NK-92 treated with Interleukin-12 subunit alpha and Interleukin-12 subunit beta, amount 100 ng/mL, for 24 hours (cell line): ENCODE measurements at regions not wholly inside any gene's neighbourhood (a gene's known extent, or its start where the extent isn't known, plus 50 kb on each side); places are given as distances from the start of the nearest gene placed in this dataset.

Experiments used
- DNase-seq: peaks from one replicate; lab custom pipeline; 2025; lab: John Stamatoyannopoulos, UW

- DNase-seq, result no peak
Measured at GRCh38 chr18:37948471-37948870, 382.9 kb upstream of the CELF4 start.

GRCh38 chr18:37946324-37946723 lies 380.7 kb upstream of the CELF4 start:
- no peak for DNase-seq

GRCh38 chr18:37944700-37945270 lies 379.2 kb upstream of the CELF4 start:
- DNase-seq, result no peak

- DNase-seq, result no peak
Measured at GRCh38 chr18:37937287-37937686, 371.7 kb upstream of the CELF4 start.

GRCh38 chr18:37935086-37935485 lies 369.5 kb upstream of the CELF4 start:
- no peak for DNase-seq

- no peak for DNase-seq
Measured at GRCh38 chr18:37930640-37931039, 365.0 kb upstream of the CELF4 start.

- no peak for DNase-seq
Measured at GRCh38 chr18:37922162-37922561, 356.6 kb upstream of the CELF4 start.

GRCh38 chr18:37920865-37921264 lies 355.3 kb upstream of the CELF4 start:
- no peak for DNase-seq

- no peak for DNase-seq
Measured at GRCh38 chr18:37913051-37913450, 347.5 kb upstream of the CELF4 start.

GRCh38 chr18:37902344-37902743 lies 336.7 kb upstream of the CELF4 start:
- DNase-seq, result no peak

GRCh38 chr18:37900326-37900725 lies 334.7 kb upstream of the CELF4 start:
- no peak for DNase-seq

- no peak for DNase-seq
Measured at GRCh38 chr18:37889963-37890362, 324.4 kb upstream of the CELF4 start.

GRCh38 chr18:37874721-37875120 lies 309.1 kb upstream of the CELF4 start:
- no peak for DNase-seq

GRCh38 chr18:37873416-37873815 lies 307.8 kb upstream of the CELF4 start:
- DNase-seq, result no peak

- DNase-seq, result no peak
Measured at GRCh38 chr18:37872562-37872961, 307.0 kb upstream of the CELF4 start.

- no peak for DNase-seq
Measured at GRCh38 chr18:37871561-37871960, 306.0 kb upstream of the CELF4 start.

- DNase-seq, result no peak
Measured at GRCh38 chr18:37869051-37869450, 303.5 kb upstream of the CELF4 start.

GRCh38 chr18:37864122-37864521 lies 298.5 kb upstream of the CELF4 start:
- DNase-seq, result no peak

- DNase-seq, result no peak
Measured at GRCh38 chr18:37861981-37862380, 296.4 kb upstream of the CELF4 start.

GRCh38 chr18:37854396-37854795 lies 288.8 kb upstream of the CELF4 start:
- DNase-seq, result no peak

- no peak for DNase-seq
Measured at GRCh38 chr18:37853706-37854105, 288.1 kb upstream of the CELF4 start.

GRCh38 chr18:37852464-37852863 lies 286.9 kb upstream of the CELF4 start:
- DNase-seq, result no peak

GRCh38 chr18:37847544-37847943 lies 281.9 kb upstream of the CELF4 start:
- no peak for DNase-seq

- DNase-seq, result no peak
Measured at GRCh38 chr18:37846996-37847395, 281.4 kb upstream of the CELF4 start.

GRCh38 chr18:37845498-37845897 lies 279.9 kb upstream of the CELF4 start:
- no peak for DNase-seq
